Tibial artery (tissue), 4 donors: ENCODE measurements at regions not wholly inside any gene's neighbourhood (a gene's known extent, or its start where the extent isn't known, plus 50 kb on each side); places are given as distances from the start of the nearest gene placed in this dataset.

Experiments
- DNase-seq, 2 donors: peaks; one replicate each; pipeline ENCODE4 v3.0.0-alpha.2; 2019
- H3K27ac ChIP-seq, 2 donors: fragments of 200-600 bp; sonication (generic) in 1 of 2; 1 replicate in 1 of 2; 2 replicates in 1 of 2; pipeline ENCODE4 v1.5.1; 2018 to 2019; ENCODE audit warnings: mild to moderate bottlenecking in 1 of 2
- H3K27me3 ChIP-seq, 2 donors: fragments of 200-600 bp; sonication (generic) in 1 of 2; one replicate each; pipeline versions ENCODE4 v1.5.1 to v1.6.0; 2016 to 2019
- H3K36me3 ChIP-seq, 3 donors: fragments of 200-600 bp; sonication (generic) in 2 of 3; one replicate each; pipeline ENCODE4 v1.5.1; 2016 to 2019; ENCODE audit warnings: mild to moderate bottlenecking in 2 of 3
- H3K4me1 ChIP-seq, 4 donors: fragments of 200-600 bp; sonication (generic) in 2 of 4; 1 replicate in 3 of 4; 2 replicates in 1 of 4; pipeline ENCODE4 v1.5.1; 2016 to 2019
- H3K4me3 ChIP-seq, 2 donors: fragments of 200-600 bp; sonication (generic) in 1 of 2; 1 replicate in 1 of 2; 2 replicates in 1 of 2; pipeline ENCODE4 v1.5.1; 2018 to 2019; ENCODE audit warnings: mild to moderate bottlenecking in 2 of 2
- H3K9me3 ChIP-seq, 3 donors: fragments of 200-600 bp; sonication (generic) in 1 of 3; one replicate each; pipeline ENCODE4 v1.5.1; 2016 to 2019
- CTCF ChIP-seq, 2 experiments: fragments of 200-600 bp in 1 of 2; fragments of 450-650 bp in 1 of 2; IDR thresholded peaks; one replicate each; pipeline ENCODE4 v1.5.1; 2017 to 2019; ENCODE audit warnings: antibody characterized with exemption in 2 of 2, mild to moderate bottlenecking in 1 of 2, moderate library complexity in 1 of 2
- intact Hi-C: fragments of 100-400 bp; cut with DNase I; formaldehyde crosslinking; loops from one replicate; pipeline ENCODE4 v1.15.0; 2023; ENCODE audit warnings: low total_unique reads

GRCh38 chr3:182621435-182622240 lies 171.7 kb upstream of the ATP11B start:
- no peak for DNase-seq
- Histone ChIP-seq H3K27me3 (peaks cover 0 to 3% of the 10 kb centered on the region in 2 donors), H3K9me3 (no peaks in the 10 kb centered on the region), H3K4me1 (no peaks in the 10 kb centered on the region), H3K4me3 (no peak overlapping the region), H3K27ac (no peak overlapping the region), H3K36me3 (no peaks in the 10 kb centered on the region)
- intact Hi-C loops, result no loop called here
- TF ChIP-seq CTCF (IDR thresholded peaks at IDR 0.05), result no peak

DNA sequence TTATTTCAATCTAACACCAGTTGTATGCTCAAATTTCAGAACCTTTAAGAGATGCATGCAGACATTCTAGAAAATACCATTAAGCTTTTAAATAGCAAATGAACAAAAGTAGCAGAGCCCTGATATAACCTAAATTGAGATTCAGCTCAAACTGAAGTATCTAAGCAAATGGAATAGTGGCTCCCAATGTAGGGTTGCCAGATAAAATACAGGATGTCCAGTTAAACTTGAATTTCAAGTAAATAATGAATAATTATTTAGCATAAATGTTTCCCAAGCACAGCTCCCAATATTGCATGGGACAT lies 171.1 kb upstream of the ATP11B start:
- intact Hi-C loops, result no loop called here

GRCh38 chr3:182626484-182627467 lies 166.5 kb upstream of the ATP11B start:
- no peak for TF ChIP-seq CTCF (IDR thresholded peaks at IDR 0.05)
- H3K4me1 ChIP-seq, result no peaks in the 10 kb centered on the region
- intact Hi-C loops, result no loop called here

More for the DNA sequence above, 171.1 kb upstream of the ATP11B start:
- no peak for TF ChIP-seq CTCF (IDR thresholded peaks at IDR 0.05)
- Histone ChIP-seq H3K4me1 (no peaks in the 10 kb centered on the region), H3K9me3 (no peaks in the 10 kb centered on the region), H3K4me3 (no peak overlapping the region), H3K36me3 (no peaks in the 10 kb centered on the region), H3K27me3 (peaks cover 0 to 3% of the 10 kb centered on the region in 2 donors), H3K27ac (no peak overlapping the region)
- no peak for DNase-seq

GRCh38 chr3:182628531-182628930 lies 164.8 kb upstream of the ATP11B start:
- H3K4me3 ChIP-seq, result no peak overlapping the region
- H3K27ac ChIP-seq, result no peak overlapping the region
- no peaks in the 10 kb centered on the region for H3K27me3 ChIP-seq
- intact Hi-C loops, result no loop called here
- no peaks in the 10 kb centered on the region for H3K36me3 ChIP-seq
- no peak for DNase-seq
- TF ChIP-seq CTCF (IDR thresholded peaks at IDR 0.05), result no peak
- H3K9me3 ChIP-seq, result no peaks in the 10 kb centered on the region
- H3K4me1 ChIP-seq, result no peaks in the 10 kb centered on the region

More at GRCh38 chr3:182626484-182627467, 166.5 kb upstream of the ATP11B start:
- Histone ChIP-seq H3K27ac (no peak overlapping the region), H3K27me3 (no peaks in the 10 kb centered on the region), H3K36me3 (no peaks in the 10 kb centered on the region), H3K4me3 (no peak overlapping the region), H3K9me3 (no peaks in the 10 kb centered on the region)
- DNase-seq, result no peak

- Histone ChIP-seq H3K9me3 (no peaks in the 10 kb centered on the region), H3K4me3 (no peak overlapping the region), H3K36me3 (no peaks in the 10 kb centered on the region), H3K27me3 (no peaks in the 10 kb centered on the region), H3K4me1 (no peaks in the 10 kb centered on the region), H3K27ac (no peak overlapping the region)
- TF ChIP-seq CTCF (IDR thresholded peaks at IDR 0.05), result no peak
- no peak for DNase-seq
- intact Hi-C loops, result no loop called here
These were observed 163.8 kb upstream of the ATP11B start for GRCh38 chr3:182629521-182629920.
